Mesendoderm (in vitro differentiated cells): ENCODE measurements at regions not wholly inside any gene's neighbourhood (a gene's known extent, or its start where the extent isn't known, plus 50 kb on each side); places are given as distances from the start of the nearest gene placed in this dataset.
"Not testable (repeated sequence)": the region's sequence is repeated elsewhere in the genome, so short reads cannot be mapped to it uniquely, and the experiment has no call there.

Experiments
- DNase-seq: peaks from one replicate; pipeline ENCODE4 v3.0.0; 2013
- H2AK5ac ChIP-seq: 2 replicates; pipeline ENCODE4 v1.6.1; 2013; ENCODE audit warnings: low read length, inconsistent platforms
- H2BK120ac ChIP-seq: 2 replicates; pipeline ENCODE4 v1.6.1; 2013; ENCODE audit warnings: low read depth, mild to moderate bottlenecking, low read length, moderate library complexity, mixed read lengths
- H2BK15ac ChIP-seq: replicated peaks from 2 replicates; pipeline ENCODE4 v1.6.1; 2013; ENCODE audit warnings: low read depth, mild to moderate bottlenecking, moderate library complexity
- H2BK5ac ChIP-seq: 2 replicates; pipeline ENCODE4 v1.6.1; 2013; ENCODE audit warnings: low read length, inconsistent platforms
- H3K18ac ChIP-seq: 2 replicates; pipeline ENCODE4 v1.6.1; 2013; ENCODE audit warnings: mild to moderate bottlenecking, low read length, mixed read lengths
- H3K23ac ChIP-seq: one replicate; pipeline ENCODE4 v1.6.1; 2013; ENCODE audit warnings: low read length
- H3K27ac ChIP-seq: 2 replicates; pipeline ENCODE4 v1.5.1; 2013; ENCODE audit warnings: low read depth, mild to moderate bottlenecking, inconsistent platforms, low read length, moderate library complexity
- H3K27me3 ChIP-seq: 2 replicates; pipeline ENCODE4 v1.6.1; 2013; ENCODE audit warnings: low read length, control low read depth, mild to moderate bottlenecking, inconsistent platforms; ENCODE audit not compliant: insufficient read depth, poor library complexity
- H3K36me3 ChIP-seq: 2 replicates; pipeline ENCODE4 v1.6.1; 2013; ENCODE audit warnings: low read length, inconsistent platforms; ENCODE audit not compliant: control insufficient read depth, insufficient read depth
- H3K4ac ChIP-seq: one replicate; pipeline ENCODE4 v1.6.1; 2013; ENCODE audit warnings: low read depth, mild to moderate bottlenecking, low read length, moderate library complexity
- H3K4me1 ChIP-seq: 2 replicates; pipeline ENCODE4 v1.6.1; 2013; ENCODE audit warnings: low read depth, low read length, inconsistent platforms; ENCODE audit not compliant: control insufficient read depth
- H3K4me2 ChIP-seq: 2 replicates; pipeline ENCODE4 v1.6.1; 2013; ENCODE audit warnings: low read length
- H3K4me3 ChIP-seq: 2 replicates; pipeline ENCODE4 v1.5.1; 2013; ENCODE audit warnings: mild to moderate bottlenecking, low read length
- H3K56ac ChIP-seq: one replicate; pipeline ENCODE4 v1.6.1; 2013; ENCODE audit warnings: low read length
- H3K79me1 ChIP-seq: 2 replicates; pipeline ENCODE4 v1.6.1; 2013; ENCODE audit warnings: low read length, inconsistent platforms
- H3K79me2 ChIP-seq: 2 replicates; pipeline ENCODE4 v1.6.1; 2013; ENCODE audit warnings: mild to moderate bottlenecking, low read length; ENCODE audit not compliant: control insufficient read depth, insufficient read depth
- H3K9ac ChIP-seq: 2 replicates; pipeline ENCODE4 v1.6.1; 2013; ENCODE audit warnings: low read length, inconsistent platforms
- H4K5ac ChIP-seq: one replicate; pipeline ENCODE4 v1.6.1; 2013; ENCODE audit warnings: low read length
- H4K8ac ChIP-seq: one replicate; pipeline ENCODE4 v1.6.1; 2013; ENCODE audit warnings: low read depth, mild to moderate bottlenecking, control low read depth, low read length, moderate library complexity
- WGBS: extraction: QIAGEN DNeasy Blood & Tissue Kit; methylation state at CpG from one replicate; pipeline ENCODE4 v1.1.7; 2013; ENCODE audit warnings: low lambda C conversion rate, missing lambda C conversion rate; ENCODE audit not compliant: insufficient coverage; ENCODE audit errors: extremely low coverage; 5-methylcytosine and 5-hydroxymethylcytosine counted together

- Histone ChIP-seq H3K56ac (no peak overlapping the region), H3K4me2 (no peak overlapping the region), H2BK15ac (no peak overlapping the region), H3K18ac (no peak overlapping the region), H3K4ac (no peak overlapping the region), H2AK5ac (no peak overlapping the region), H3K23ac (no peak overlapping the region), H2BK5ac (no peak overlapping the region), H3K27me3 (no peaks in the 10 kb centered on the region), H3K4me1 (no peaks in the 10 kb centered on the region), H2BK120ac (no peak overlapping the region), H3K9ac (no peak overlapping the region), H3K79me2 (no peaks in the 10 kb centered on the region), H3K27ac (no peak overlapping the region), H3K36me3 (no peaks in the 10 kb centered on the region), H4K8ac (no peak overlapping the region), H3K4me3 (no peak overlapping the region), H4K5ac (no peak overlapping the region), H3K79me1 (no peaks in the 10 kb centered on the region)
- WGBS = no CpG with 5 or more reads among the region's 4 CpGs
- no peak for DNase-seq
Observed at GRCh38 chr16:9630985-9631384, 539.5 kb downstream of the HAPSTR1 start.

GRCh38 chr16:9633844-9634243 lies 542.4 kb downstream of the HAPSTR1 start:
- Histone ChIP-seq H3K79me2 (no peaks in the 10 kb centered on the region), H2BK120ac (no peak overlapping the region), H4K8ac (no peak overlapping the region), H3K4me1 (no peaks in the 10 kb centered on the region), H3K18ac (no peak overlapping the region), H3K79me1 (no peaks in the 10 kb centered on the region), H2BK15ac (no peak overlapping the region), H3K27me3 (no peaks in the 10 kb centered on the region), H3K23ac (no peak overlapping the region), H3K4ac (no peak overlapping the region), H3K27ac (no peak overlapping the region), H2AK5ac (no peak overlapping the region), H3K9ac (no peak overlapping the region), H3K56ac (no peak overlapping the region), H3K4me3 (no peak overlapping the region), H4K5ac (no peak overlapping the region), H2BK5ac (no peak overlapping the region), H3K4me2 (no peak overlapping the region), H3K36me3 (no peaks in the 10 kb centered on the region)
- DNase-seq = no peak
- WGBS = no CpG with 5 or more reads among the region's 6 CpGs

GRCh38 chr16:9635150-9635720 lies 543.8 kb downstream of the HAPSTR1 start:
- H3K23ac ChIP-seq, H3K36me3 ChIP-seq, H3K56ac ChIP-seq, H3K9ac ChIP-seq, H4K8ac ChIP-seq, H3K4me3 ChIP-seq, H4K5ac ChIP-seq, H3K4ac ChIP-seq, H3K79me2 ChIP-seq, H3K79me1 ChIP-seq, H3K4me1 ChIP-seq, DNase-seq, H3K27me3 ChIP-seq, H2AK5ac ChIP-seq, H3K27ac ChIP-seq, H2BK15ac ChIP-seq, H3K4me2 ChIP-seq, H2BK120ac ChIP-seq, H2BK5ac ChIP-seq, H3K18ac ChIP-seq: not testable (repeated sequence)
- no CpG with 5 or more reads among the region's 11 CpGs for WGBS

GRCh38 chr16:9644258-9644657 lies 538.0 kb downstream of the GRIN2A start:
- Histone ChIP-seq H3K23ac (no peak overlapping the region), H2AK5ac (no peak overlapping the region), H3K79me1 (no peaks in the 10 kb centered on the region), H3K9ac (no peak overlapping the region), H3K79me2 (no peaks in the 10 kb centered on the region), H3K4me1 (no peaks in the 10 kb centered on the region), H2BK120ac (no peak overlapping the region), H3K36me3 (no peaks in the 10 kb centered on the region), H3K4me2 (no peak overlapping the region), H3K4me3 (no peak overlapping the region), H2BK5ac (no peak overlapping the region), H3K18ac (no peak overlapping the region), H3K4ac (no peak overlapping the region), H4K8ac (no peak overlapping the region), H3K56ac (no peak overlapping the region), H4K5ac (no peak overlapping the region), H3K27ac (no peak overlapping the region), H3K27me3 (no peaks in the 10 kb centered on the region), H2BK15ac (no peak overlapping the region)
- DNase-seq = no peak
- WGBS = no CpG with 5 or more reads among the region's 3 CpGs

- Histone ChIP-seq H3K27ac (no peak overlapping the region), H3K4me3 (no peak overlapping the region), H3K36me3 (no peaks in the 10 kb centered on the region), H2BK15ac (no peak overlapping the region), H3K4me1 (no peaks in the 10 kb centered on the region), H3K56ac (no peak overlapping the region), H4K5ac (no peak overlapping the region), H2BK120ac (no peak overlapping the region), H3K79me2 (no peaks in the 10 kb centered on the region), H3K27me3 (no peaks in the 10 kb centered on the region), H4K8ac (no peak overlapping the region), H3K4ac (no peak overlapping the region), H3K23ac (no peak overlapping the region), H3K9ac (no peak overlapping the region), H2BK5ac (no peak overlapping the region), H3K4me2 (no peak overlapping the region), H3K79me1 (no peaks in the 10 kb centered on the region), H2AK5ac (no peak overlapping the region), H3K18ac (no peak overlapping the region)
- no CpG with 5 or more reads among the region's 3 CpGs for WGBS
- peak; percentile 11 for DNase-seq
Observed at GRCh38 chr16:9645911-9646310, 536.3 kb downstream of the GRIN2A start.

GRCh38 chr16:9647981-9648701 lies 534.1 kb downstream of the GRIN2A start:
- no peak overlapping the region for H2BK5ac ChIP-seq
- no peaks in the 10 kb centered on the region for H3K27me3 ChIP-seq
- H3K36me3 ChIP-seq = no peaks in the 10 kb centered on the region
- H3K4me1 ChIP-seq = no peaks in the 10 kb centered on the region
- DNase-seq = peak; percentile 58
- no peak overlapping the region for H3K9ac ChIP-seq
- H3K27ac ChIP-seq = no peak overlapping the region
- no peak overlapping the region for H2BK15ac ChIP-seq
- no peak overlapping the region for H2BK120ac ChIP-seq
- no peak overlapping the region for H3K18ac ChIP-seq
- WGBS = no CpG with 5 or more reads among the region's 7 CpGs
- no peak overlapping the region for H3K4ac ChIP-seq
- no peak overlapping the region for H3K56ac ChIP-seq
- no peak overlapping the region for H3K4me2 ChIP-seq
- no peaks in the 10 kb centered on the region for H3K79me2 ChIP-seq
- H3K4me3 ChIP-seq = no peak overlapping the region
- H2AK5ac ChIP-seq = no peak overlapping the region
- H3K23ac ChIP-seq = no peak overlapping the region
- no peak overlapping the region for H4K5ac ChIP-seq
- H3K79me1 ChIP-seq = no peaks in the 10 kb centered on the region
- no peak overlapping the region for H4K8ac ChIP-seq
